RKO (cell line): ENCODE measurements at regions not wholly inside any gene's neighbourhood (a gene's known extent, or its start where the extent isn't known, plus 50 kb on each side); places are given as distances from the start of the nearest gene placed in this dataset.
"Not testable (repeated sequence)": the region's sequence is repeated elsewhere in the genome, so short reads cannot be mapped to it uniquely, and the experiment has no call there.

Experiments used
- DNase-seq: peaks from one replicate; pipeline ENCODE4 v3.0.0-alpha.2; 2016; ENCODE audit warnings: low spot score

DNA sequence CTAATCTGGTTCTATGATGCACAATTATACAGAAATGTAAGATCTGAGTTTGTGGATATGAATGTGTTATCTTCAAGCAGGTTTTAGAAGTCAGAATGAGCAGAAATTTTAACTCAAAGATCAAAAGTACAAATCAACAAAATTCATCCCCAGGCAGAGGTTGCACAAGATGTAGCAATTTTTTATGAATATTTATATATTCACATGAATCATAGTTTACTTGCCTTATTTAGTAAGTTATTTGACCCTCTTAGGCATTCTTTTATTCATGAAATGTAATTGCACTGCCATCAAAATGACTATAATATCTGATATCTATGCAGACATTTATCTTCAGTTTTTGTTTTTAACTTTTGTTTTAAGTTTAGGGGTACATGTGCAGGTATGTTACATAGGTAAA, 103.1 kb upstream of the DAZL start:
- DNase-seq: no peak

DNA sequence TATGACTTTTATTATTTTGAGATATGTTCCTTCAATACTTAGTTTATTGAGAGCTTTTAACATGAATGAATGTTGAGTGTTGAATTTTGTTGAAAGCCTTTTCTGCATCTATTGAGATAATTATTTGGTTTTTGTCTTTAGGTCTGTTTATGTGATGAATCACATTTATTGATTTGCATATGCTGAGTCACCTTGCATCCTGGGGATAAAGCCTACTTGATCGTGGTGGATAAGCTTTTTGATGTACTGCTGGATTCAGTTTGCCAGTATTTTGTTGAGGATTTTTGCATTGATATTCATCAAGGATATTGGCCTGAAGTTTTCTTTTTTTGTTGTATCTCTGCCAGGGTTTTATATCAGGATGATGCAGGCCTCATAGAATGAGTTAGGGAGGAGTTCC, 106.5 kb upstream of the DAZL start:
- not testable (repeated sequence) for DNase-seq

DNA sequence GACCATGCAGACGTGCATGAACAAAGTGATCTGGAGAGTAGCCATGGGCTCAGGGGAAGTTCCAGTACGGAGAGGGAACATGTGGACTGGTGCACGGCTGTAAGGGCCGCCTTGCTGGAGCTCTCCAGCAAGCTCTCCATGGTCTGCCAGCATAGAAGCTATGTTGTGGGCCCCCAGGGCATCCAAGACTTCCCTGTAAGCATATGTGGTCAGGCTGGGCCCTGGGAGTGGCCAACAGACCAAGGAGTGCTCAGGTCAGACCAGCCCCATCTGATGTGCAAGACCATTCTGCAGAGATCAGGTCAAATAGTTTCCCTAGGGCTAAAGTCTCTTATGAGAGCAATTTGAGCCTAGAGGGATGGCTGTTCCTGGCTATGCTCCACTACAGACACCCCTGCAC, 110.1 kb upstream of the DAZL start:
- no peak for DNase-seq

DNA sequence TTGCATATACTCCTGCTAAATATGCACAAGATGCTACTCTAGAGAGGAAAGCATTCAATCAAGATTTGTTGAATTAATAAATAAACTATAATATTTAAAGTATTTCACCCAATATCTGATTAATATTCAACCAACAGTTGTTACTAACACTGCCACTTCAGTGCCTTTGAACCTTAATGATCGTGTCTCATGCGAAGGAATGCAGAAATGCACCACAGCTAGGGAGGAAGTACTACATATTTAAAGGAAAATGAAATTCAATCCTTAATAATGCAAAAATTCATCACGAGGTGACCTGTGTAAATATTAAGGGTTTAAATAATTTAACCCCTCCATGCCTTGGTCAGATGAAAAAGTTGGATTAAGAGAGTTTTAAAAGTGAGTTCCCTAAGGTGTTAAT, 114.2 kb upstream of the DAZL start:
- DNase-seq: no peak

DNA sequence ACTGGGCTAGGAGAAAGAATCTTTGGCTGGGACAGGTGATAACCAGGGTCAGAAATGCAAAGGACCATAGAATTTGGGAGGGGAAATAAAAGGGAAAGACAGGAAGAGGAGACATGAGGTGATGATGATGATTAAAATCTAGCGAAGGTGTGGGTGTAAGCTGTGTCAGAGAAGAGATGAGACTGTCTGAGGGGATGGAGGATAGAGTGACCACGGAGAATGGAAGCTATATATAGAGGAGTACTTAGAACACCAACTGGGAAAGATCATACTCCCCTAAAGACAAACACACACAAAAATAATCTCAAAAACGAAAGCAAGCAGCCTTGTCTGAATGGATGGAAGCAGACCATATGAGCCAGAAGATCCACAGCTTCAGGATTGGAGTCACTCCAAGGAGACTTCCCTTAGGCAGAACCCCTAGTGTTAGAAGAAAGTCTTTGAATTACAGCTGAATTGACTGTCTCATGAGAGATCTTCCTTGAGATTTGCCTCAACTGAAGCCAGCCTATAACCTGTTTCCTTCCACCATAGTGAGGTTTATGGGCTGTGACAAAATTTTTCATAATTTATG, 115.2 kb upstream of the DAZL start:
- DNase-seq: no peak

DNA sequence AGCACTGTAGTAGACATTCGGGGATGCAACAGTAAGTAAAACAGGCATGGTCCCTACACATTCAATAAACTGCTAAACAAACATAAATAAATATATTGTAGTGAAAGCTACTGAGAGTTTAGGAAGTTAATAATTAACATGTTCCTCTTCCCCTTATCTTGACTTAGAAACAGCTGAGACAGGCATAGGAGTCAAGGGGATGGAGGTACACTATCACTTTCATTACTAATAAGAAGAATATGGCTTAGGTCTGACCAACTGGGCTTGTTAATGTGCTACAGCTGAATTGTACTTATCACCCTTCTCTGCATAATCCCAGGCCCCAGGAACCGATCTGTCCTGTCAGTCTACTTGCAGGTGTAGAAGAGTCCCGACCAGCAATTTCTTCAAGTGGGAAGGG, 116.3 kb upstream of the DAZL start:
- DNase-seq: no peak

DNA sequence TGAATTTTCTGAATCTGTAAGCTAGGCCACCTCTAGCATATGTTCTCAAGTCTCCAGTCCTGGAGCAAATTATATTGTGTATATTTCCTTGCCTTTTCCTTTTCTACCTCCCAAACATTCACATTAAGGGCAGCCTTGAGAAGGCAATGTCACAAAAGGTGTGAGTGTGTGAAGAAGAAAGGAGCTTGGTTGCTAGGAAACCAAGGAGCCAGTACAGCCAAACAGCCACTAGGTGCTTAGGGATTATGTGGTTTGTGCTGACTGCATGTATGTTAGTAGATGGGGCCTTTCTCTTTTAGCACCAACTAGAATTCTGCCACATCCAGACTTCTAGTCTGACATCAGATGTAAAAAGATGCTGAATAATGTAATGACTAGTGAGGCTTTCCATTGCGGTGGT, 118.8 kb upstream of the DAZL start:
- peak; percentile 42 for DNase-seq

DNA sequence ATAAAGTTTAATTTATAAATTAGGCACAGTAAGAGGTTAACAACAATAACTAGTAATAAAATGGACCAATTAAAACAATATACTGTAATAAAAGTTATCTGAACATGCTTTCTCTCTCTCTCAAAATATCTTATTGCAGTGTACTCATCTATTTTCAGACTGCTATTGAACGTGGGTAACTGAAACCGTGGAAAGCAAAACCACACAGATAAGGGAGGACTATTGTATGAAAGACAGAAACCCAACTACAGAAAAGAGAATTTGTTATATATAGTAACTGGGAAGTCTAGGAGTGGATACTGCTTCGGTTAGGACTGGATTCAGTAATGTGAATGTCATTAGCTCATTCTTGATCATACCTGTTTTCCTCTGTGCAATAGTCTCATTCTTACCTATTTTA, 119.3 kb upstream of the DAZL start:
- DNase-seq: no peak

DNA sequence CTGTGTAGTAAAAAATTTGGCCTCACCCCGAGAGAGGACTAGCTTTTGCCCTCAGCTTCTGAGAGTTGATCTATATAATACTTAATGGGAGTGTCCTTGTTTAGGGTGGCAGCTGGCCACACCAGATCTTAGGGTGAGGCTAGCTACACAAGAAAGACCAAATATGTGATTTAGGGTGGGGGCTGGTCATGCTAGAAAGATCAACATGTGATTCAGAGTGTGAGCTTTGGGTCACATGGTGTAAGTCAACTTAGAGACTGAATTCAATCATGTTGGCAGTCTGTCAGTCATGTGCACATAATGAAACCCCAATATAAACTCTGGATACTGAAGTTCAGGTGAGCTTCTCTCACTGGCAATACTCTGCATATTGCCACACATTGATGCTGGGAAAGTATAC, 120.7 kb upstream of the DAZL start:
- DNase-seq: no peak

DNA sequence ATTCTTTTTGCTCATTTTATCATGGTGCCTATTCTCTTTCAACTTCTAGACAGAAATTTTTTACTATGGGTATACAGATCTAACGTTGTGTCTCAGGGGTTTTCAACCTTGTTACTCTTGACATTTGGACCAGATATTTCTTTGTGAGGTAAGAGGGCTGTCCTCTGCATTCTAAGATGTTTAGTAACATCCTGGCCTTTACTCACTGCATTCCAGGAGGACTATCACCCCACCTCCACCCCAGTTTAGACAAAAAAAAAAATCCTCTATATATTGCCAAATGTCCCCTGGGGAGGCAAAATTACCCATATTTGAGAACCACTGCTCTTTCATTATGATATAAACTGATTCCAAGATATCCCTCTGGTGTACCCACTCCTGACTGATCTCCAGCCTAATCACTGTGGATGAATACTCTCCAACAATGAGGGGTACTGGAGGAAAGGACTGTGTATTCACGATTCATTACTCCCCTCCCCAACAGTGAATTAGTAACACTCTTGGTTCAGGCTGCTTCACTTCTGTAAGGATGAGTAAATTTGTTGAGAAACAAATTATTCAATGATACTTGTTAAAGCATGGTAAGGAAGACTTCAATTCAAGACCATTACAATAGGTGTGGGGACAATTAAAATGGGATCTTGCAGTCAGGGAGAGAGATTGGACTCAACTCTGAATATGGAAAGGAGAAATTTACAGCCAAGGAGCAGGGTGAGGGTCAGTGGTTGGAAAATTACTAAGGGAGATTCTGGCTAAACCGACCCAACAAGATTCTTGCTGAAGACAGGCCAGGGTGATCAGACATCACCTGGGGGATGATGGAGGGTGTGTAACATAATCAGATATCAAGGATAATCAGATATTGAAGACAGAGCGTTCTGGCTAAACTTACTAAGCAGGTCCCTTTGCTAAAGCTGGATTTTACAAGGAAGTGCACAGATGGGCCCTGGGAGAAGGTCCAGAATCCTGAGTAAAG, 123.8 kb upstream of the DAZL start:
- DNase-seq: peak; percentile 24

DNA sequence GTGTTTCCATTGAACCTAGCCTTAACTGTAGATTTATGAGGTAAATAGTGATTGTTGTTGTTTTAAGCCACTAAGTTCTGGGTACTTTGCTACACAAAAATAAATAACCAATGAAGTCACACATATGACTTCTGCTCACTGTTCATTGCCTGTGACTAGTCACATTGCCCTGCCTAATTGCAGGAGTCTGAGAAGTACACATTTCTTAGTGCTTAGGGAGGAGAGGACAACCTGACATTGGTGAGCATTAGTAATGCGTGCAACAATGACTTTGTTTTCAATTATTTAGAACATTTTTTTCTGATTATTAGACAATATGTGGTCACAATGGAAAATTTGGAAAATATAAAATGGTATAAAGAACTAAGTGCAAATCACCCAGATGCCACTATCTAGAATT, 133.2 kb upstream of the DAZL start:
- no peak for DNase-seq

DNA sequence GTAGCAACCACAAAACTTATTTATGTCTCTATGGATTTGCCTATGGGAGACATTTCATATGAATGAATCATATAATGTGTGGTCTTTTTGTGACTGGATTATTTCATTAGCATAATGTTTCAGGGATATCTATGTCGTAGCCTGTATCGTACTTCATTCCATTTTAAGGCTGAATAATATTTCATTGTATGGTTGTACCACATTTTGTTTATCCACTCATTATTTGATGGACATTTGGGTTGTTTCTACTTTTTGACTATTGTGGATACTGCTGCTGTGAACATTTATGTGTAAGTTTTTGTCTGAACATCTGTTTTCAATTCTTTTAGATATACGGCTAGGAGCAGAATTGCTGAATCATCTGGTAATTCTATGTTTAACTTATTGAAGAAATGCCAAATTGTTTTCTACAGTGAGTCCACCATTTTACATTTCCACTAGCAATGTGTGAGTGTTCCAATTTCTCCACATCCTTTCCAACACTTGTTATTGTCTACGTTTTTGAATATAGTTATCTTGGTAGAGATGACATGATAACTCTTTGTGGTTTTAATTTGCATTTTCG, 134.4 kb upstream of the DAZL start:
- no peak for DNase-seq

DNA sequence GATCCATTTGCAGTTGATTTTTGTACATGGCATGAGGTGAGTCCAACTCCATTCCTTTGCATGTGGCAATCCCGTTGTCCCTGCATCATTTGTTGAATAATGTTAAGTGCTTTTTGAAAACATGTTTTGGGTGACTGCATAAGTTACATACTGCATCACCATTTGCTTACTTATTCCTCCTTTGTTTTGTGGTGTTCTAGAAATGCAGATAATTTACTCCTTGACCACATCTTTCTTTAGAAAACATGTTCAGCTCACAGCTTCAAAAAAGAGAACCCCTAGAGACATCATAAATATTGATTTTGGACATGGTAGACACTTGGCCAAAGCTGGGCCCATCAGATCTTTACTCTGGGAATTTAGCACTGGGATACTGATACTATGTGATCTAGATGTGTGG, 135.3 kb upstream of the DAZL start:
- DNase-seq: no peak

DNA sequence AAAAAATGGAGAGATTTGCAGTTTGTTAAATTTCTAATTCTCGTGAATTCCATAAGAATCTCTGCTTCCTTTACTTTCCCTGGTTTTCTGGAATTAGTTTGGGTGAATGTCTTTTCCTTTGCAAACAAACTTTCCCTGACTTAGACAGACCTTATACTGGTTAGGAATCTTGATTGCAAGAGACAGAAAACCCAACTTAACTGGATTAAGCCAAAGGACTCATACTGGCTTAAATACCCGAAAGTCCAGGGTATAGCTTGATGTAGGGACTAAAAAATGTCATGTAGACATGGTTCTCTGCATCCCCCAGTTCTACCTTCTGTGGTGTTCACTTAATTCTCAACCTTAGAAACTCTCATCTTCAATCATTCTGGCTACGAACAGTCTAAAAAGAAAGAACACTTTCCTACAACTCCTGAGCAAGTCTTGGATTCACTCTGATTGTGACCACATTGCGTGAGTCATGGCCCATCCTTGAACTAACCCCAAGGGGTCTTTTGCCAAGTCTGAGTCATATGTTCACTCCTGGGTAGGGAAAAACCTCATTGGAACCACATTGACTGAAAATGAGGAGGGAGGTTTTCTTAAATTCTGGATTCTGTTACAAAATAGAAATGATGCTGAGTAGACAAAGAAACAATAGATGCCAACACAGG, 136.0 kb upstream of the DAZL start:
- DNase-seq: peak; percentile 20

DNA sequence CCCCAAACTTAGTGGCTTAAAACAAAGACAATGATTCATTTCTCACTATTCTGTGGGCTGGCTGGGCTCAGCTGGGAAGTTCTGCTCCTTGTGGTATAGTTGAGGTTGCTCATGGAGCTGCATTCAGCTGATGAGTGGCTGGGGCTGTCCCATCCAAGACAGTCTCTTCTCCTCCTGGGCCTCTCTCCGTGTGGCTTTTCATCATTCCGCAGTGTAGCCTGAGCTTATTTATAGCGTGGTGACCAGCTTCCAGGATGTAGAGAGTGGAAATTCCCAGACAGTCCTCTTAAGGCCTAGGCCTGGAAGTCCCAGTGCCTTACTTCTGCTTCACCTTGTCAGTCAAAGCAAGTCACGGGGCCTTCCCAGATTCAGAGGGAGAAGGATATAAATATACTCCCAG, 136.7 kb upstream of the DAZL start:
- no peak for DNase-seq

DNA sequence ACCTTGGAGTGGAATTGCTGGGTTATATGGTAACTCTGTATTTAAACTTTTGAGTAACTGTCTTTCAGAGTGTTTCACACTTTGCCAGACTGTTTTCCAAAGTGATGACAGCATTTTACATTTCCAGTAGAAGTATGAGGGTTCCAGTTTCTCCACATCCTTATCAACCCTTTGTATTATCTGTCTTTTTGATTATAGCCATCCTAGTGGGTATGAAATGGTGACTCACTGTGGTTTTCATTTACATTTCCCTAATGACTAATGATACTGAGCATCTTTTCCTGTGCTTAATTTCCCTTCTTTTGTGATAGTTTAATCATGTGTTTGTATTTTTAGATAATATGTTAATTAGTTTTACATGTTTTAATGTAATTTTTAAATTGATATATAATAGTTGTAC, 138.1 kb upstream of the DAZL start:
- DNase-seq: no peak

DNA sequence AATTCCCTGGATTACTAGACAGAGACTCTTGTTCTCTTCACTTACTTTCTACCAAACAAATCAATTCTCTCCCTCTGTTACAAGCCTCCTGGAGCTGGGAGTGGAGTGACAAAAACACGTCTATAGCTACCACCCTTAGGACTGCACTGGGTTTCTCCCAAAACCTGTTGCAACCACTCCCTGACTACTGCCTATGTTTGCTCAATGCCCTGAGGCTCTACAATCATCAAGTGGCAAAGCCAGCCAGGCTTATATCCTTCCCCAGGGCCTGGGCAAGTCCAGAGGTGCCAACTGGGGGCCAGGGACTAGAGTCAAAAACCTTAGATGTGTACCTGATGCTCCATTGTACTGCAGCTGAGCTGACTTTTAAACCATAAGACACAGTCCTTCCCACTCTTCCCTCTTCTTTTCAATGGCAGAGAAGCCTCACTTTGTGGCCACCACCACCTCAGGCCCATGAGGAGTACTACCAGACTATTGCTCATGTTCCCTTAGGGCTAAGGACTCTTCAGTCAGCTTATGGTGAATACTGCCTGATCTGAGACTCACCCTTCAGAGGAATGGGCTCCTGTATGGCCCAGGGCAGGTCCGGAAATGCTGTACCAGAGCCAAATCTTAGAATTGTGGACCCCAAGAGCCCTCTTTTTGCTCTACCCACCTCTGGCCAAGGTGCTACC, 125.4 kb upstream of the PLCL2 start:
- DNase-seq: no peak

DNA sequence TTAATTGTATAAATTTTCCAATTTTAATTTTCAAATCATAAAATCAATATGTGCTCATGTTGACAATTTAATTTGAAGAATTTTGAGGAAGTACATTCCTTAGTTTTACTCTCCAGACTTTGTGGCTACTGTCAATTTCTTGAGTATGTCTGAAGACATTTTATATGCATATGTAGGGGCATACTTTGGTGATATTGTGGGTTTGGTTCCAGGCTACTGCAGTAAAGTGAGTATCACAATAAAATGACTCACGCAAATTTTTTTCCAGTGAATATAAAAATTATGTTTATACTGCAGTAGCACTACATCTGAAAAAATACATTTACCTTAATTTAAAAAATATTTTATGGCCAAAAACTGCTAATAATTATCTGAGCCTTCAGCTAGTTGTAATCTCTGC, 123.2 kb upstream of the PLCL2 start:
- no peak for DNase-seq

DNA sequence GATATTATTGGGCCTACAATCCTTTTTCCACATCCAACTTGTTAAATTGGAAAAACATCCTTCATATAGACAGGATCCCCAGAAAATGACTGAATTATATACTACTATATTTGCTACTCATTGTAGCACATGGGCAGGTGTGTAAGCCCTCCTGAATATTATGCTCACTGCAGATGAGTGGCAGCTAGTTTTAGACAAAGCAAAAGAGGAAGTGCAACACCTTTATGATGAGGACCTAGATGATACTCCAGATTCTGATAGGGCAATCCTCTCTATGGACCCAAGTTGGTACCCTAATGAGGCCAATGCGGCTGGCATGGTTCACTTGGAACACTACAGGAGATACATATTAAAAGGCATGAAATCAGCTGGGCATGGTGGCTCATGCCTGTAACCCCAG, 119.1 kb upstream of the PLCL2 start:
- no peak for DNase-seq

DNA sequence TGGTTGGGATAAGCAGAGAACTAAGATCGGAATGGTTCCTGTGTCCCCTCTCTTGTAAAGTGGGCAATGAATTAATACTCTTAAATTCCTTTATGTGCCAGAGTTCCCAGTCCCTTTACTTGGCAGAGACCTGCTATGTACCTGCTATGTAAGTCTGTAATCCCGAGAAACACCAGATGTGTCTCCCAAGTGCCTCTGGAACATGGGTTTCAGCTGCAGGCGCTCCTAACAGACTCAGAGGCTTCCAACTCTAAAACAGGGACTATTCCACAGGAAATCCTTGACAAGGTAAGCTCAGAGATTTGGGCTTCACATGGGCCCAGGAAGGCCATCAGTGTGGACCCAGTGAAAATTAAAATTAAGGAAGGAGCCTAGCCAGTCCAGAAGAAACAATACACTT, 117.7 kb upstream of the PLCL2 start:
- DNase-seq: no peak

DNA sequence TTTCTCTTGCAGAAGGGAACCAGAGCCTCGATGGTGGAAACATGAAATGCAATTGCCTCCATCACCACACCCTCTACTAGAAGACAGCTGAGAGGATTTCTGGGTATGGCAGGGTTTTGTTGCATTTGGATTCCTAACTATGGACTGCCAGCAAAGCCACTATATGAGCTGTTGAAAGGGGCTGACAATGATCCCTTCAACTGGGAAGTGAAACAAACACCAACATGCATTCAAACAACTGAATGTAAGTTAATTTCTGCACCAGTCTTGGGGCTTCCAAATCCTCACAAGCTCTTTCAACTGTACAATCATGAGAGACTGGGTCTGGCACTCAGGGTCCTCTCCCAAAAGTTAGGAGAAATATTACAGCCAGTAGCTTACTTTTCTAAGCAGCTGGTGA, 116.7 kb upstream of the PLCL2 start:
- DNase-seq: no peak

DNA sequence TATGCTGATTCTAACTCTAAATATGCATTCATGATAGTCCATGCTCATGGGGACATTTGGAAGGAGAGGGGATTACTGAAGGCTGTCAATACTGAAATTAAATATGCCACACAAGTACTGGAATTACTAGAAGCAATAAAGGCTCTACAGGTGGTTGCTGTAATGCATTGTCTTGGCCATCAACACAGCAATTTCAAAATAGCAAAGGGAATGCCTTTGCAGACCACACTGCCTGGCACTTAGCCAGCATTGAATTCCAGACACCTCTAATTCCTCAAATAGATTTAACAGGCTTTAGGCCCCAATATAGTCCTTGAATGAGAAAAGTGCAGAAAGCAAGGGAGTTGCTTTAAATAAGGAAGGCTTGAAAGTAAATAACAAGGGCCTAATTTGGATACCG, 115.8 kb upstream of the PLCL2 start:
- DNase-seq: no peak
